ENCODE measurements at regions not wholly inside any gene's neighbourhood (a gene's known extent, or its start where the extent isn't known, plus 50 kb on each side); places are given as distances from the start of the nearest gene placed in this dataset.

DNA sequence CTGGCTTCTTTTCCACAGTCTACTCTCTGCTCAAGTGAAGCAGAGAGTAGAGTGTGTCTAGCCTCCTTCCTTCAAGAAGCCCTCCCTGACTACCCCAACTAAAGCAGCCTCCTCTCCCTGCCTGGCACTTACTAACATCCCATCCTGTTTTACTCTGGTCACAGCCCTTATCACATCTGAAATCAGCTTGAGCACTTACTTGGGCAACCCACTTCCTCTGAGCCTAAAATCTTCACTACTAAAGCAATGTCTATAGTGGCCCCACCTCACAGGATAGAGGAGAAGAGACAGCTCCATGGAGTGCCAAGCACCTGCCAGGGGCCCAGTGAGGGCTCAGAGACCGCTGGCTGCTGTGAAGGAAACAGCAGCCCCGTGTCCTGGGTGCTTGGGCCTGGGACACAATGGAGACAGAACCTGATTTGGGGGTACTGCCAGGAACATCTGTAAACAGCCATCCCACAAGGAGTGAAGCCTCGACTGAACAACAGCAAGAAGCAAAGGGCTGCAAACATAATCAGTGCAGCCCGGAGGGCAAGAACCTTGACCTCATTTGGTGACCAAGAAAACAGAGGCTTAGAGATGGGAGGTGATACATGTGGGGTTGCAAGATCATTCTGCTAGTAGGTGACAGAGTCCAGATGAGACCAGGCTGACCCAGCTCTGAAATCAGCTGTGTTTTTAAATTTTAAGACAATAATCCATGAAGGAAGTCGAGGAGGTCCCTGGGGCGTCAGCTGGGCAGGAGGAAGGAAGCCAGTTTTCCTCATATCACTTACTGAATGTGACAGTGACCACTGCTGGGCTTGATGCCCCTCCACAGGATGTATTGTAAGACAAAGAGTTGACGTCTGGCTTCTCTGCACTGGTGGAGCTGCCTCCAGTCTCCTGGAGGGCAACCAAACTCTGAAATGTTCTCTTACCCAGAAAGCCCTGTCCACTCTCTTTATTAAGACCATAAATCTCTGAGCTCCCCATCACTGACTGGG is 710.6 kb downstream of the MATN1 start (continued):
- TF ChIP-seq, protein P1, sequence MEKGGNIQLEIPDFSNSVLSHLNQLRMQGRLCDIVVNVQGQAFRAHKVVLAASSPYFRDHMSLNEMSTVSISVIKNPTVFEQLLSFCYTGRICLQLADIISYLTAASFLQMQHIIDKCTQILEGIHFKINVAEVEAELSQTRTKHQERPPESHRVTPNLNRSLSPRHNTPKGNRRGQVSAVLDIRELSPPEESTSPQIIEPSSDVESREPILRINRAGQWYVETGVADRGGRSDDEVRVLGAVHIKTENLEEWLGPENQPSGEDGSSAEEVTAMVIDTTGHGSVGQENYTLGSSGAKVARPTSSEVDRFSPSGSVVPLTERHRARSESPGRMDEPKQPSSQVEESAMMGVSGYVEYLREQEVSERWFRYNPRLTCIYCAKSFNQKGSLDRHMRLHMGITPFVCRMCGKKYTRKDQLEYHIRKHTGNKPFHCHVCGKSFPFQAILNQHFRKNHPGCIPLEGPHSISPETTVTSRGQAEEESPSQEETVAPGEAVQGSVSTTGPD (CRISPR knock-in tag; IDR thresholded peaks at IDR 0.05): no peak
- TF ChIP-seq SAP130 (CRISPR knock-in tag; IDR thresholded peaks at IDR 0.05; ENCODE audit: low read depth) (no peak), NRL (CRISPR knock-in tag; IDR thresholded peaks at IDR 0.05; ENCODE audit: borderline replicate concordance) (no peak)

DNA sequence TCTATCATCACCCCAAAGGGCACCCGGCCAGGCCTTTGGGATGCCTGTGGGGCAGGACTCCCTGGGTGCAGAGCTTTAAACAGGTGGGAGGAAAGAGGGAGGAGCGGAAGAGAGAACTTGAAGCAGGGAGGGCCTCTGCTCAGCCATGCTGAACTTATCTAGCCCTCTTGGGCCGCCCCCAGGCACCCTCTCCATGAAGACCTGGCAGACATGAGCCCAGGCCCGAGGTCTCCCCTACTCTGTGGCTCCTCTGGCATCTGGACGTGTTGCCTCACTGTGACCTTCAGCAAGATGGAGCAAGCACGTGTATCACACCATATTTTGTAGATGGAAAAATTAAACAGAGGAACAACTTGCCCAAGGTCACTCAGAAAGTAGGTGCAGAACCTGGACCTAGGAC is 711.4 kb downstream of the MATN1 start:
- no peak overlapping the region for H3K27ac ChIP-seq (ENCODE audit: extremely low read length, insufficient read depth, low read length)
- H2AFZ ChIP-seq (ENCODE audit: low read length): no peak overlapping the region
- no peaks in the 10 kb centered on the region for H4K20me1 ChIP-seq (ENCODE audit: insufficient read depth, low read length)
- H3K36me3 ChIP-seq (replicated peaks in 1 of 2; ENCODE audit: control insufficient read depth in 1 of 2, insufficient read depth in 2 of 2, low read length in 2 of 2): no peaks in the 10 kb centered on the region
- ATAC-seq (no peak), DNase-seq (ENCODE audit: low spot score) (no peak), FAIRE-seq (no peak)
- H3K4me2 ChIP-seq (ENCODE audit: low read depth, low read length): no peak overlapping the region
- peaks cover 0 to 1% of the 10 kb centered on the region in 2 experiments; a peak in 1 of 5 replicates for H3K27me3 ChIP-seq (ENCODE audit: control insufficient read depth in 1 of 2, insufficient read depth in 2 of 2, low read length in 2 of 2)
- no TSS peak for BruUV-seq (replicated peaks)
- no peaks in the 10 kb centered on the region; the same call in 1 of the 2 replicates for H3K9me3 ChIP-seq (ENCODE audit: low read length)
- intact Hi-C loops (cut with micrococcal nuclease; ENCODE audit: unreplicated experiment) (no loop called here), in situ Hi-C loops (cut with HindIII; ENCODE audit: extremely low pct_ligation_motif_present, low pct_unique_long_range_greater_than_20kb) (no loop called here)
- no peaks in the 10 kb centered on the region for H3K79me2 ChIP-seq (ENCODE audit: insufficient read depth, low read length)
- WGBS (ENCODE audit: low lambda C conversion rate): 13% methylated on average over 4 of the region's 6 CpGs
- POLR2A ChIA-PET: no interaction called here
- peaks cover 10% of the 10 kb centered on the region for H3K4me1 ChIP-seq (ENCODE audit: insufficient read depth, low read length)
- no peak overlapping the region for H3K9ac ChIP-seq (ENCODE audit: insufficient read depth, low read depth, low read length)
- H3K4me3 ChIP-seq (replicated peaks in 1 of 3; ENCODE audit: insufficient read depth in 1 of 3, low read depth in 2 of 3, low read length in 3 of 3): no peak overlapping the region
- CTCF ChIA-PET (ENCODE audit: low intra/inter-chr PET ratio, low total read pairs): no interaction called here
- TF ChIP-seq SIX4 (CRISPR knock-in tag; IDR thresholded peaks at IDR 0.05): no peak
- TF ChIP-seq ZFP36 (IDR thresholded peaks at IDR 0.05; ENCODE audit: borderline replicate concordance, low read depth, low read length, partially characterized antibody): no peak
- TF ChIP-seq ZBTB42 (CRISPR knock-in tag; IDR thresholded peaks at IDR 0.05): no peak
- no peak for TF ChIP-seq ZNF101 (CRISPR knock-in tag; IDR thresholded peaks at IDR 0.05; ENCODE audit: borderline replicate concordance, low read depth)
- TF ChIP-seq ZNF747 (CRISPR knock-in tag; IDR thresholded peaks at IDR 0.05; ENCODE audit: borderline replicate concordance): no peak
- no peak for TF ChIP-seq PHB2 (IDR thresholded peaks at IDR 0.05; ENCODE audit: partially characterized antibody)
- TF ChIP-seq RAD21 (CRISPR knock-in tag; IDR thresholded peaks at IDR 0.05): no peak
- TF ChIP-seq, protein P2, sequence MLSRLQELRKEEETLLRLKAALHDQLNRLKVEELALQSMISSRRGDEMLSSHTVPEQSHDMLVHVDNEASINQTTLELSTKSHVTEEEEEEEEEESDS (CRISPR knock-in tag; IDR thresholded peaks at IDR 0.05; ENCODE audit: borderline replicate concordance): no peak
- no peak for TF ChIP-seq ZC3H4 (CRISPR knock-in tag; IDR thresholded peaks at IDR 0.05; ENCODE audit: borderline replicate concordance)
- TF ChIP-seq ZNF44 (CRISPR knock-in tag; IDR thresholded peaks at IDR 0.05): no peak
- TF ChIP-seq, protein P3, sequence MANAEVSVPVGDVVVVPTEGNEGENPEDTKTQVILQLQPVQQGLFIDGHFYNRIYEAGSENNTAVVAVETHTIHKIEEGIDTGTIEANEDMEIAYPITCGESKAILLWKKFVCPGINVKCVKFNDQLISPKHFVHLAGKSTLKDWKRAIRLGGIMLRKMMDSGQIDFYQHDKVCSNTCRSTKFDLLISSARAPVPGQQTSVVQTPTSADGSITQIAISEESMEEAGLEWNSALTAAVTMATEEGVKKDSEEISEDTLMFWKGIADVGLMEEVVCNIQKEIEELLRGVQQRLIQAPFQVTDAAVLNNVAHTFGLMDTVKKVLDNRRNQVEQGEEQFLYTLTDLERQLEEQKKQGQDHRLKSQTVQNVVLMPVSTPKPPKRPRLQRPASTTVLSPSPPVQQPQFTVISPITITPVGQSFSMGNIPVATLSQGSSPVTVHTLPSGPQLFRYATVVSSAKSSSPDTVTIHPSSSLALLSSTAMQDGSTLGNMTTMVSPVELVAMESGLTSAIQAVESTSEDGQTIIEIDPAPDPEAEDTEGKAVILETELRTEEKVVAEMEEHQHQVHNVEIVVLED (CRISPR knock-in tag; IDR thresholded peaks at IDR 0.05; ENCODE audit: borderline replicate concordance): no peak
- no peak for TF ChIP-seq ZNF570 (CRISPR knock-in tag; IDR thresholded peaks at IDR 0.05; ENCODE audit: borderline replicate concordance)
- no peak for TF ChIP-seq SP1 (IDR thresholded peaks at IDR 0.05)
- TF ChIP-seq SP1 (CRISPR knock-in tag; IDR thresholded peaks at IDR 0.05): no peak
- TF ChIP-seq ZNF24 (IDR thresholded peaks at IDR 0.05): no peak
- TF ChIP-seq, protein P4, sequence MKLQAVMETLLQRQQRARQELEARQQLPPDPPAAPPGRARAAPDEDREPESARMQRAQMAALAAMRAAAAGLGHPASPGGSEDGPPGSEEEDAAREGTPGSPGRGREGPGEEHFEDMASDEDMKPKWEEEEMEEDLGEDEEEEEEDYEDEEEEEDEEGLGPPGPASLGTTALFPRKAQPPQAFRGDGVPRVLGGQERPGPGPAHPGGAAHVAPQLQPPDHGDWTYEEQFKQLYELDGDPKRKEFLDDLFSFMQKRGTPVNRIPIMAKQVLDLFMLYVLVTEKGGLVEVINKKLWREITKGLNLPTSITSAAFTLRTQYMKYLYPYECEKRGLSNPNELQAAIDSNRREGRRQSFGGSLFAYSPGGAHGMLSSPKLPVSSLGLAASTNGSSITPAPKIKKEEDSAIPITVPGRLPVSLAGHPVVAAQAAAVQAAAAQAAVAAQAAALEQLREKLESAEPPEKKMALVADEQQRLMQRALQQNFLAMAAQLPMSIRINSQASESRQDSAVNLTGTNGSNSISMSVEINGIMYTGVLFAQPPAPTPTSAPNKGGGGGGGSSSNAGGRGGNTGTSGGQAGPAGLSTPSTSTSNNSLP (IDR thresholded peaks at IDR 0.05; ENCODE audit: low read depth, low read length): no peak
